GM23338 (cell line): ENCODE measurements at regions not wholly inside any gene's neighbourhood (a gene's known extent, or its start where the extent isn't known, plus 50 kb on each side); places are given as distances from the start of the nearest gene placed in this dataset.

Source experiments
- ATAC-seq: fragments of 200-7000 bp; cut with Tn5 transposase; 3 replicates; pipeline ENCODE4 v1.9.1; 2020
- DNase-seq: peaks from one replicate; pipeline ENCODE4 v3.0.0-alpha.2; 2015; ENCODE audit warnings: low spot score
- H2AFZ ChIP-seq: fragments of 200-600 bp; sonication (generic); 2 replicates; pipeline ENCODE4 v1.8.0; 2016; ENCODE audit warnings: antibody characterized with exemption, mild to moderate bottlenecking, moderate library complexity
- H3F3A ChIP-seq: fragments of 200-600 bp; sonication (generic); replicated peaks from 2 replicates; pipeline ENCODE4 v1.8.0; 2017; ENCODE audit warnings: antibody characterized with exemption, mixed run types, low read depth
- H3K27ac ChIP-seq: fragments of 200-600 bp; sonication (generic); 2 replicates; pipeline ENCODE4 v1.6.1; 2016; ENCODE audit warnings: low read depth
- H3K27me3 ChIP-seq: fragments of 200-600 bp; sonication (generic); 2 replicates; pipeline ENCODE4 v1.8.0; 2016; ENCODE audit warnings: mild to moderate bottlenecking, mixed run types, moderate library complexity; ENCODE audit not compliant: insufficient read depth
- H3K36me3 ChIP-seq: fragments of 200-600 bp; sonication (generic); 2 replicates; pipeline ENCODE4 v1.8.0; 2016; ENCODE audit warnings: mild to moderate bottlenecking; ENCODE audit not compliant: insufficient read depth
- H3K4me1 ChIP-seq: fragments of 200-600 bp; sonication (generic); 2 replicates; pipeline ENCODE4 v1.8.0; 2016; ENCODE audit warnings: mild to moderate bottlenecking, moderate library complexity; ENCODE audit not compliant: insufficient read depth
- H3K4me2 ChIP-seq: fragments of 200-600 bp; sonication (generic); 2 replicates; pipeline ENCODE4 v1.7.1; 2017; ENCODE audit warnings: mixed run types
- H3K4me3 ChIP-seq: fragments of 200-600 bp; sonication (generic); 2 replicates; pipeline ENCODE4 v1.6.1; 2016; ENCODE audit warnings: mixed run types
- H3K79me2 ChIP-seq: fragments of 200-600 bp; sonication (generic); replicated peaks from 2 replicates; pipeline ENCODE4 v1.8.0; 2017; ENCODE audit warnings: mild to moderate bottlenecking; ENCODE audit not compliant: insufficient read depth
- H3K9me2 ChIP-seq: fragments of 200-600 bp; sonication (generic); 2 replicates; pipeline ENCODE4 v1.8.0; 2017; ENCODE audit not compliant: insufficient read depth
- H4K20me1 ChIP-seq: fragments of 200-600 bp; sonication (generic); replicated peaks from 2 replicates; pipeline ENCODE4 v1.8.0; 2017; ENCODE audit warnings: mild to moderate bottlenecking; ENCODE audit not compliant: insufficient read depth
- H3K27ac Mint-ChIP-seq: 2 replicates; pipeline ENCODE4 v1.8.0; 2020; ENCODE audit warnings: inconsistent platforms, mild to moderate bottlenecking, moderate library complexity, mixed read lengths
- H3K27me3 Mint-ChIP-seq: 3 replicates; pipeline ENCODE4 v1.8.0; 2022; ENCODE audit warnings: low read depth, mild to moderate bottlenecking, moderate library complexity, mixed read lengths, inconsistent platforms; ENCODE audit not compliant: insufficient read depth, poor library complexity
- H3K36me3 Mint-ChIP-seq: 3 replicates; pipeline ENCODE4 v1.8.0; 2021; ENCODE audit warnings: low read depth, mild to moderate bottlenecking, inconsistent platforms, moderate library complexity, mixed read lengths
- H3K4me1 Mint-ChIP-seq: 3 replicates; pipeline ENCODE4 v1.8.0; 2020; ENCODE audit warnings: mild to moderate bottlenecking, inconsistent platforms, mixed read lengths
- H3K4me3 Mint-ChIP-seq: 3 replicates; pipeline ENCODE4 v1.8.0; 2021; ENCODE audit warnings: moderate library complexity, mild to moderate bottlenecking, inconsistent platforms, mixed read lengths
- H3K9me3 Mint-ChIP-seq: 3 replicates; pipeline ENCODE4 v1.8.0; 2020; ENCODE audit warnings: moderate library complexity, mild to moderate bottlenecking, inconsistent platforms, mixed read lengths
- CREB1 ChIP-seq: fragments of 250-450 bp; sonication (Bioruptor Pico); IDR thresholded peaks from 2 replicates; pipeline ENCODE4 v1.5.0; 2020; ENCODE audit warnings: low read depth, mild to moderate bottlenecking, moderate library complexity
- CTCF ChIP-seq, 2 experiments: fragments of 200-600 bp in 1 of 2; sonication (generic) in 1 of 2; conservative IDR thresholded peaks; 2 replicates each; pipeline versions ENCODE4 v1.5.1 to v1.6.1; 2016 to 2017; ENCODE audit warnings: antibody characterized with exemption in 2 of 2, low read depth in 2 of 2, mild to moderate bottlenecking in 2 of 2, moderate library complexity in 1 of 2
- EZH2phosphoT487 ChIP-seq: fragments of 200-600 bp; sonication (generic); IDR thresholded peaks from one replicate; pipeline ENCODE4 v1.8.1; 2018; ENCODE audit warnings: antibody characterized with exemption; ENCODE audit not compliant: unreplicated experiment
- JUNB ChIP-seq: IDR thresholded peaks from one replicate; pipeline ENCODE4 v1.6.1; 2016; ENCODE audit warnings: antibody characterized with exemption; ENCODE audit not compliant: unreplicated experiment
- NANOG ChIP-seq: IDR thresholded peaks from 2 replicates; pipeline ENCODE4 v1.6.1; 2016; ENCODE audit warnings: antibody characterized with exemption, borderline replicate concordance
- POLR2AphosphoS5 ChIP-seq: IDR thresholded peaks from 2 replicates; pipeline ENCODE4 v1.6.1; 2016; ENCODE audit warnings: antibody characterized with exemption, low read depth
- STAT1 ChIP-seq: IDR thresholded peaks from one replicate; pipeline ENCODE4 v1.6.1; 2016; ENCODE audit warnings: antibody characterized with exemption; ENCODE audit not compliant: unreplicated experiment
- ZNF331 ChIP-seq: fragments of 250-450 bp; sonication (Bioruptor Pico); IDR thresholded peaks from 2 replicates; pipeline ENCODE4 v1.5.0; 2020; ENCODE audit warnings: low read depth, mild to moderate bottlenecking, moderate library complexity
- TF ChIP-seq, protein P1 (sequence below): IDR thresholded peaks from one replicate; pipeline ENCODE4 v1.6.1; 2018; ENCODE audit warnings: antibody characterized with exemption; ENCODE audit not compliant: unreplicated experiment

DNA sequence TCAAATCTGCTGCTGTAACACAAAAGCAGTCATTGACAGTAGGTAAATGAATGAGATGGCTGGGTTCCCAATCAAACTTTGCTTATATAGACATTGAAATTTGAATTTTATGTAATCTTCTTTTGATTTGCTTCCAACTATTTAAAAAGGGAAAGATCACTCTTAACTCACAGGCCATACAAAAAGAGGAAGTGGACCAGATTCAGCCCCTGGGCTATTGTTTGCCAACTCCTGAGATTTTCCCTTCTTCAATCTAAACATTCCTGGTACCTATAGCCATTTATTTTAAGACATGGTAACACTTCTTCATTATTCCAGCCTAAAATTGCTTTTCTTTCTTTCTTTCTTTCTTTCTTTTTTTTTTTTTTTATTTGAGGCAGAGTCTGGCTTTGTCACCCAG, 260.6 kb downstream of the TFAP2A start (continued):
- TF ChIP-seq, protein P1, sequence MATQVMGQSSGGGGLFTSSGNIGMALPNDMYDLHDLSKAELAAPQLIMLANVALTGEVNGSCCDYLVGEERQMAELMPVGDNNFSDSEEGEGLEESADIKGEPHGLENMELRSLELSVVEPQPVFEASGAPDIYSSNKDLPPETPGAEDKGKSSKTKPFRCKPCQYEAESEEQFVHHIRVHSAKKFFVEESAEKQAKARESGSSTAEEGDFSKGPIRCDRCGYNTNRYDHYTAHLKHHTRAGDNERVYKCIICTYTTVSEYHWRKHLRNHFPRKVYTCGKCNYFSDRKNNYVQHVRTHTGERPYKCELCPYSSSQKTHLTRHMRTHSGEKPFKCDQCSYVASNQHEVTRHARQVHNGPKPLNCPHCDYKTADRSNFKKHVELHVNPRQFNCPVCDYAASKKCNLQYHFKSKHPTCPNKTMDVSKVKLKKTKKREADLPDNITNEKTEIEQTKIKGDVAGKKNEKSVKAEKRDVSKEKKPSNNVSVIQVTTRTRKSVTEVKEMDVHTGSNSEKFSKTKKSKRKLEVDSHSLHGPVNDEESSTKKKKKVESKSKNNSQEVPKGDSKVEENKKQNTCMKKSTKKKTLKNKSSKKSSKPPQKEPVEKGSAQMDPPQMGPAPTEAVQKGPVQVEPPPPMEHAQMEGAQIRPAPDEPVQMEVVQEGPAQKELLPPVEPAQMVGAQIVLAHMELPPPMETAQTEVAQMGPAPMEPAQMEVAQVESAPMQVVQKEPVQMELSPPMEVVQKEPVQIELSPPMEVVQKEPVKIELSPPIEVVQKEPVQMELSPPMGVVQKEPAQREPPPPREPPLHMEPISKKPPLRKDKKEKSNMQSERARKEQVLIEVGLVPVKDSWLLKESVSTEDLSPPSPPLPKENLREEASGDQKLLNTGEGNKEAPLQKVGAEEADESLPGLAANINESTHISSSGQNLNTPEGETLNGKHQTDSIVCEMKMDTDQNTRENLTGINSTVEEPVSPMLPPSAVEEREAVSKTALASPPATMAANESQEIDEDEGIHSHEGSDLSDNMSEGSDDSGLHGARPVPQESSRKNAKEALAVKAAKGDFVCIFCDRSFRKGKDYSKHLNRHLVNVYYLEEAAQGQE: no peak
- TF ChIP-seq STAT1: no peak
- TF ChIP-seq ZNF331 (CRISPR knock-in tag): no peak
- TF ChIP-seq JUNB: no peak
- TF ChIP-seq CREB1: no peak
- TF ChIP-seq POLR2AphosphoS5: no peak
- no peak for TF ChIP-seq NANOG
- no peak for TF ChIP-seq CTCF (conservative IDR thresholded peaks at IDR 0.05; ENCODE audit: low read depth in 2 of 2)
- no peak for TF ChIP-seq EZH2phosphoT487

GRCh38 chr6:10151144-10151915, 263.5 kb downstream of the TFAP2A start:
- no peak overlapping the region for H2AFZ ChIP-seq
- no peak overlapping the region for H3K27ac ChIP-seq
- no peaks in the 10 kb centered on the region for H4K20me1 ChIP-seq
- H3K79me2 ChIP-seq: no peaks in the 10 kb centered on the region
- Mint-ChIP-seq H3K9me3 (no peaks in the 10 kb centered on the region), H3K27ac (no peak overlapping the region), H3K4me1 (peaks cover 14% of the 10 kb centered on the region), H3K4me3 (no peak overlapping the region), H3K27me3 (no peaks in the 10 kb centered on the region), H3K36me3 (no peaks in the 10 kb centered on the region)
- H3K27me3 ChIP-seq: no peaks in the 10 kb centered on the region
- H3K4me1 ChIP-seq: peaks cover 6% of the 10 kb centered on the region; the same call in 1 of the 2 replicates
- H3K4me3 ChIP-seq: no peak overlapping the region
- no peaks in the 10 kb centered on the region for H3K36me3 ChIP-seq
- H3K4me2 ChIP-seq: no peak overlapping the region
- DNase-seq: no peak
- H3F3A ChIP-seq: no peaks in the 10 kb centered on the region
- no peak for TF ChIP-seq CTCF (conservative IDR thresholded peaks at IDR 0.05; ENCODE audit: low read depth in 2 of 2)
- H3K9me2 ChIP-seq: no peaks in the 10 kb centered on the region
- ATAC-seq: no peak
